Umbilical cord (tissue), 1 donor: ENCODE measurements at regions not wholly inside any gene's neighbourhood (a gene's known extent, or its start where the extent isn't known, plus 50 kb on each side); places are given as distances from the start of the nearest gene placed in this dataset.

ENCODE experiments used
- DNase-seq: peaks from one replicate; pipeline ENCODE4 v3.0.0-alpha.2; 2015; ENCODE audit warnings: low spot score

DNA sequence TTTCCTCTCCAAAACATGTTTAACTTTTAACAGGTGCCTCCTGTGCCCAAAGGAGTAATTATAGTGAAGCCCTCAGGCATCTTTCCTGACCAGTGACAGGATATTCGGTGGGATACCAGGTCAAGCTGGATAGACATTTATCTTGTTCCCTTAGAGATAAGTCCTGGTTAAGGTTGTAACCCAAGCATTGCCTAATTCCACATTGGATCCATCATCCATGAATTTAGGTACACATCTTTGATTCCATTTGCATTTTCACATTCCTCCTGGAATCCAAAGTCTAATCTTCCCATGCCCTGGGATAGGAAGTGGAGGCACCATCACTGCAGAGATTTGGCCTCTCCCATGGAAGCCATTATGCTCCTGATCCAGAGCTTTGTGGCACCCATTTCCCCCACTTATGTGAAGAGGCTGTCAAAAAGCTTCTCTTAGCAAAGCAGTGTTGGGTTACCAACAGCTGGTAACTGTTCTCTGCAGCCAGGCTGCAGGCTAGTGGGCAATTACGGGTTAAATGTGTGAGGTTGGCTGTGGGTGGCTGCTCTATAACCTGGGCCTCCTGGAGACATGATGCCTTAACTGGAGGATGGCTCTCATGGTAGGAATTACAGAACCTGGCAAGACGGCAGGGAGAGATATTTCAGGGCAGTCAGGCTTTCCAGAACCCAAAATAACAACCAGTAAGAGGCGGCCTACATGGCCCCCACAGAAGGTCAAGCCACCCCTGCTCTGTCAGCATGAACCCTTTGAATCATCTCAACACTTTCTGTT lies 96.9 kb upstream of the VGLL2 start:
- no peak for DNase-seq

DNA sequence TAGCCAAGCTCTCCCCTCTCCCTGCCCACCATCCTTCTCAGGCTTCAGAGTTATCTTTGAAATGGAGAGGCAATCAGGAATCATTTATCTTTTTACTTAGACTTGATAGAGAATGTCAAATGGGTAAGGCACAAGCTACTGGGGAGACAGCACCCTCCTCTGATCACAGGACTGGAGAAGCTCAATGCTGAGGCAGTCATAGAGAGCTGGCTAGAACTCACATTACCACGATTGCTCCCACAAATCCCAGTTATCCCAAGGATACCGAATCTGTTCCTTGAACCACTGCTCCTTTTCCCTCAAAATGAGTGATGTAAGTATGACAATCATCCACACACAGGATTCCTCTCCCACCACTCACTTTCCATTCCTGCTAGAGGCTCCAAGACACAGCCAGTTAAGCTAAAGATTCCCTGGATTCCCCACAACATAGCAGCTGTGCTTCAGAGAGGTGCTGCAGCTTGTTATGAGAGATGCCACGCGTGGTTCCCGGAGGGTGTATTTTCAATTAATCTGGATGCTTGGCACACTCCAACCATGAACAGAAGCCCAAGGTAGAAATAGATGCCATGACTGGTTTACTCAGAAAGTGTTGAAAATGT lies 96.2 kb upstream of the VGLL2 start:
- peak; percentile 0 for DNase-seq

DNA sequence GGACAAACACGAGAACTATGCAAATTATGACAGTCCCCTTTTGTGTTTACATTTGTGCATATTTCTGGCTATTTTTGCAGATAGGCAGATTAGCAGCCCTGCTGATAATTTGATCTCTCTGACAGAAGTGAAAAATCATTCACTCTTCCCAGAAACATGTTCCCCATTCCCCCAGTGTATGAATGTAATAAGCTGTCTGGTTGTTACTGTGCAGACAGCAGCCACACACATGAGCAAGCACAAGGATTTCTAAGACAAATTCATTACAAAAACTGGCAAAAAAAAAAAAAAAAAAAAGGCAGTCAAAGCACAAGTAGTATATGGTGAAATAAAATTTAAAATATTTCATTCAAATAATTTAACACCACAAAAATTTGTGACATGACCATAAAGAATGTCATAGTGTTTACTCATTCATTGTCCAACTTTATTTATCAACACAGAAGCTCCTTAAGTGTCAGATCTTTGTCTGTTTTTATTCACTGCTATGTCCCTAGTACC lies 95.5 kb upstream of the VGLL2 start:
- DNase-seq, result no peak

DNA sequence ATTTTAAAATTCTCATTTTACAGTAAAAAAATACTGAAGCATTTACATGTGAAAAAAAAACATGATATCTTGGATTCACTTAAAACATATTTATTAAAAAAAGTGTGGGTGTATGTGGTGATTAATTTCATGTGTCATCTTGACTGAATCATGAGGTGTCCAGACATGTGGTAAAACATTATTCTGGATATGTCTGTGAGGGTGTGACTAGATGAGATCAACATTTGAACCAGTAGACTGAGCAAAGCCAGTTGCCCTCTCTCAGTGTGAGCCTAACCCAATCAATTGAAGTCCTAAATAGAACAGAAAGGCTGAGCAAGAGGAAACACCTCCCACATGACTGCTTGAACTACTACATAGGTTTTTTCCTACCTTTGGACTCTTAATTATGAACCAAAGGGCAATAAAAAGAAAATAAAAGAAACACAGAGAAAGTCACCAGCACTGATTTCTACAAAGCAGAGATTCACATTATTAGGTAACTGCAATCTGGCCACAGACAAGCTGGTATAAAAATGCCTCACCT lies 90.5 kb upstream of the VGLL2 start:
- no peak for DNase-seq

DNA sequence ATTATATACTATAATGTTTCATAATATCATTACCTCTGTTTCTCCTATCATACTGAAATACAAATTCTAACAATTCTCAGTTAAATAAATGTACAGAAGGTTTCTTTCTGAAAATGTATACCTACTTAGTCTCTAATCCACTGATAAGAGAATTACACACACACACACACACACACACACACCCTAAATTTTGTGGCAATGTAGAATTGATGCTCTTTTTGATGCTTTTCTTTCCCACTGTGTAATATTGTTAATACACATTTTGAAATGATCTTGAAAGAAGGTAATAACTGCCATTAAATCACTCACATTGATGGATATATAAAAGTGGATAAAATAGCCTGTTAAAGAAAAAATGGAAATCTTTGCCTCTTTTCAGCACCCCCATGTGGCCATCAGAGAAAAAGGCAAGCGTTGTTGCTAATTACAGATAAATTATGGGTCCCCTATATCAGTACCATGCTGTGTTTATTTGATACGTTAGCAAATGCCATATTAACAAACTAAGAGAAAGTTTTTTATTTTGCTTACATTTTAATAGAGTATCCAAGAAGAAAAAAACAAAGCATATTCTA lies 76.6 kb upstream of the VGLL2 start:
- DNase-seq, result no peak

DNA sequence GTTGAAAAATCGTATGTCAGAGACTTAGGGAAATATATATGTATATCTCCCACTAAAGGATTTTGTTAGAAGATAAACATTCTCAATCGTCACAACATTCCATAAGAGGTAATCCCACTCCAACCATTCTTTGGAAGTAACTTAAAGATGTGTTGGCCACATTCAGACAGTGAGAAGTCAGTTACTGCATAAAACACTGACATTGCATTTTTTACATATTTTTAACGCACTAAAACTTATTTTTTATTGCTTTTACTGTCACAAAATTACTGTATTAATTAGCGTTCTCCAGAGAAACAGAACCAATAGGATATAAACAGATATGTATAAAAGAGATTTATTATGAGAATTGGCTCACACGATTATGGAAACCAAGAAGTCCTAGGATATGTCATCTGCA lies 74.3 kb upstream of the VGLL2 start:
- no peak for DNase-seq

DNA sequence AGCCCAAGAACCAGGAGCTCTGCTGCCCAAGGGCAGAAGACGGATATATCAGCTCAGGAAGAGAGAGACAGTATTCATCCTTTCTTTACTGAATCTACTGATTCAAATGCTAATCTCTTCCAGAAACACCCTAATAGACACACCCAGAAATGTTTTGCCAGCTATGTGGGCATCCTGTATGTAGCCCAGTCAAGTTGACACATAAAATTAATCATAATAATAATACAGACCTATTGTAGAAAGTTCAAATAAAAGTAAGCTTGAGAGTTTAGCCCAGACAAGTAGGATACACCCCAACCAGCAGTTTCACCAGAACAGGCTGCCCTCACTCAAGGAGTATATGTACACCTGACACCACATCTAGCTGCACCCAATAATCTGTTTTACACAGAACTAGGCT lies 73.9 kb upstream of the VGLL2 start:
- no peak for DNase-seq

DNA sequence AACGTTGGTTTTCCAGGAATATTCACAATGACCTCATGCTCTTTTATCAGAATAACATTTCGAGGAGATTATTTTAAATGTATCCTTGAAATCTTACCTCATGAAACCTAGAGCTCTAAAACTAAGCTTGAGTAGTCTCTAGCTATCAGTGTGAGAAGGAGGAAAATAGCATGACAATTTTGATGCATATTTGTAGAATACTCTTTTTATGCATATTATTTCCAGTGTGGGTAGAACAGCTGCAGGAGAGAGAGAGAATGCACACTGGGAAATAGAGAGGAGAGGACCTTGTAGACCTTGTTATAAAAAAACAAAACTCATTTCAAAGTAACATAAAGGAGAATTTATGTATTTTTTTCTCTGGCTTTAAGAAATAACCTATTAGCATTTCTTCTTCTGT lies 71.1 kb upstream of the VGLL2 start:
- DNase-seq, result no peak

DNA sequence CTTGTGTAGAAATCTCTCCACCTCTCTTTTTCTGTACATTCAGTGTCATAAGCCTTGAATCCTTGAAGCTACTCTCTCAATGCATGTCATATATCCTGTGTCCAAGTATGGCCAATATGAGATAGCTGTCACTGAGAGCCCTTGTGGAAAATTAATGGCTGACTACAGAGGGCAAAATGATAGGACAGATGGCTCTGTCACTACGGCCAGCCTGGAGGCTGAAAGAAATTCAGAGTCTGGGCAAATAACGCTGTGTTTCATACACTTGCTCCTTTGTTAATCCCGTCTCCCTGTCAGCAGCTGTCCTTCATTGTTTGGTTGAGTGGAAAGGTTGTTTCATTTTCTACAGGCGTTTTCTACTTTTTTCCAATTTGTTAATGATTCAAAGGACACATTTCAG lies 70.4 kb upstream of the VGLL2 start:
- DNase-seq, result no peak

DNA sequence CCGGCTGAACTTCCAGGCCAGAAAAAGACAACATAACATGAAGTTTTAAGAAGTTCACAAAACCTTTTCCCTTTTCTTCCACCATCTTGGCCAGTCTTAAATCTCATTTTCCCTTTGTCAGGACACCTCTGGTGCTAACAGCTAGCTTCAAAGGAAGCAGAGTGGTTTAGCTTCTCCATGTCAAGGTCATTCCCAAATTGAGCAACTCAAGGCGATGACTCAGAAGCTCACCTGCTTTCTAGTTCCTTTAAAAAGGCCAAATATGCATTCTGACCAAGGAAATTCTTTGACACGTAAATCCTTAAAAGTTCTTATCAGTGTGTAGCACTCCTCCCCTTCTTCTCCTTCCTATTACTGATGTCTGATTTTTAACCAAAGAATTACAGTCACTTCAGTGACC lies 69.6 kb upstream of the VGLL2 start:
- no peak for DNase-seq

DNA sequence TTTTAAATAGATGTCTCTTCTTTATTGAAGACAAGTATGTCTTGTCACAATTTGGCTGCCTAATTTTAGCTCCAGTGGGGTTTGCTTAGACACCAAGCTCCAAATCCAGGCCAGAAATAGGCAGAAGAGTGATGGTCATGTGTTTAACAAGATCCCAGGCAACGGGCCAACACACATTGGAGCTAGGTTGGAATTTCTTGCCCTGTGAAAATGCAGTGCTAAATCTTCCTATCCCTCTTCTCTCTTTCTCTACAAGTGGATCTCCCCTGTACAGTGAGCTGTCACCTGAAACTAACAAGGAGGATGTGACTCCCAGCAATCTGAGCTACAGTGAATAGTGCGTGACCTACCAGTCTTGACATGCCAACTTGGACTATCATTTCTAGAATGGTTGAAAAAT lies 65.3 kb upstream of the VGLL2 start:
- no peak for DNase-seq

DNA sequence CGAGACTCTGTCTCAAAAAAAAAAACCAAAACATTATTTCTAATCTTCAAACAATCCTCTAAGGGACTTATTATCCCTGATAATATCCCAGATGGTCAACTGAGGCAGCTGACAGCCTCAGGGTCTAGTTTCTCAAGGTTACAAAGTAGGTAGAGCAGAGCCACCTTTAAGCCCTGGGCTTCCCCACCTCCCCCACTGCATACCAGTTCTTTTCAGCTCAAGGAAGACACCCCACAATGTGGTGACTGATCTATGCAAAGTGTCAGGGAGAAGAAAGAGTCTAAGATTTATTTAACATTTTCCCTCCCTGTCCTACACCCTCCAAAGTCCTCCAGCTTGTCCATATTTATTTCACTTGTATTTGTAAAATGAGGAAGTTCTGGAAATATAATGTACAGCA lies 60.5 kb upstream of the VGLL2 start:
- DNase-seq, result no peak

DNA sequence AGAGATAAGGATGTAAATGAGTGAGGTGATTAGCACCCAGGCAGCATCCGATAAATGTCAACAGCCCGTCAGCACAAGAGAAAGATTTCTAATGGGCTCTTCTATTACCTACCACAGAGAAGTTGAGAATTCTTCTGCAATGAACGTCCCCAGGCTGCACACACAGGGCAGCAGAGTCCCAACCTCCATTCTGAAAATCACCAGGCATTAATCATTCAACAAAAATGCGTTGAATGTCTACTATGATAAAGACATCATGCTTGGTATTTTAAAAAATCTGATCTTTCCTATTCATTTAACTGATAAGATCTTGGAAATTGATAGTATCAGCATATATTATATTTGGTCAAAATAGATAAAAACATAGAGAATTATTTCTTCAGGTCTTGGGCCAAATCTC lies 59.5 kb upstream of the VGLL2 start:
- DNase-seq, result no peak

DNA sequence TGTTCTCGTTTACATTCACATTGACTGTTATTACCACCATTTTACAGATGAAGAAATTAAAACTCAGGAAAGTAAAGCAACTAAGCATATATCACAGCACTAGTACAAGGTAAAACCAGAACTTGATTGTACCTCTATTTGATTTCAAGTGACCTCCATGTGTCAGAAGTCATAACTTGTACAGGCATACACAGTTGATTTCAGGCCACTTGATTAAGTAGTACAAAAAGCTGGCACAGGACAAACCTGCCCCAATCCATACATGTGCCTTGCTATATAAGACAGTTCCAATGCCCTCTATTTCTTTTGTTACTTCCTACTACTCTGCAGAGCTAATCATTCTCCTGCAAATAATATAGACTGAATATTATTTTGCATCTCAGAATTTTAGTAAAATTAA lies 58.8 kb upstream of the VGLL2 start:
- DNase-seq, result no peak

DNA sequence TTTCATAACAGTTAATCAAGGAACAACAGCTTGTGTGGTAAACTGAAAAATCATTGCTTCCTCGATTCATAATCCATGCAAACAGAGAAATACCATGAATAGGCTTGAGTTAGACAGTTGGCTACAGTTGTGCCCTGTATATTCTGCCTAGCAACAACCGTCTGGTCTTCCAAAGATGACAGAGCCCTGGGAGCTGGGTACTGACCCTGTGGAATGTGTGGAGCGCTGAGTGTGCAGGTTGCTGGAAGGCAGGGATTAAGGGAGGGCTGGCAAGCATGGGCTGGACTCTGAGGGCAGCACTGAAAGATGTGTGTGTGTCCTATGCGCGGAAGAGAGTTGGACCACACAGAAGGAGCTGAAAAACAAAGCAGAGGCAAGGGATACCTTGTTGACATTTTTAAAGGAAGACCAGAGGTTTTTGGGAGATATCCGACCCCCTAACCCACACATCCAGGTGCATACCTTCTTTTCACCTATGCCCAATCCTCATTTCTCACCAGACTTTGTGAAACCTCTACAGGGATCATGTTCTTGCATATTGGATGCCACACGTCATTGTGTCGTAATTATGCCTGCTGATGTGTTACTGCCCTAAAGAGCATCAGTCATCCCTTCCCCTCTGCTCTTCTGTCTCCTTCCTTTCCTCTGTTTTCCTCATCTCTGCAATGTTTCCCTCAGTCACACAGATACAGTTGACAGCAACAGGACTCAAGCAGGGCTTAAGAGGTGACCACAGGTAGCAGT lies 58.2 kb upstream of the VGLL2 start:
- DNase-seq, result no peak

DNA sequence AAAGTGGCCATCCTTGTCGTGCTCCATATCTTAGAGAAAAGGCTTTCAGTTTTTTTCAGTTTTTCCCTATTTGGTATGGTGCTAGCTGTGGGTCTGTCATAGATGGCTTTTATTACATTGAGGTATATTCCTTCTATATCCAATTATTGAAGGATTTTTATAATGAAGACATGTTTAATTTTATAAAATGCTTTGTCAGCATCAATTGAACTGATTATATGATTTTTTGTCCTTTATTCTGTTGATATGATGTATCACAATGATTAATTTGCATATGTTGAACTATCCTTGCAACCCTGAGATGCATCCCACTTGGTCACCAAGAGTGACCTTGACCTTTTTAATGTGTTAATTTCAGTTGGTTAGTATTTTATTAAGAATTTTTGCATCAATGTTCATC lies 55.1 kb upstream of the VGLL2 start:
- no peak for DNase-seq

DNA sequence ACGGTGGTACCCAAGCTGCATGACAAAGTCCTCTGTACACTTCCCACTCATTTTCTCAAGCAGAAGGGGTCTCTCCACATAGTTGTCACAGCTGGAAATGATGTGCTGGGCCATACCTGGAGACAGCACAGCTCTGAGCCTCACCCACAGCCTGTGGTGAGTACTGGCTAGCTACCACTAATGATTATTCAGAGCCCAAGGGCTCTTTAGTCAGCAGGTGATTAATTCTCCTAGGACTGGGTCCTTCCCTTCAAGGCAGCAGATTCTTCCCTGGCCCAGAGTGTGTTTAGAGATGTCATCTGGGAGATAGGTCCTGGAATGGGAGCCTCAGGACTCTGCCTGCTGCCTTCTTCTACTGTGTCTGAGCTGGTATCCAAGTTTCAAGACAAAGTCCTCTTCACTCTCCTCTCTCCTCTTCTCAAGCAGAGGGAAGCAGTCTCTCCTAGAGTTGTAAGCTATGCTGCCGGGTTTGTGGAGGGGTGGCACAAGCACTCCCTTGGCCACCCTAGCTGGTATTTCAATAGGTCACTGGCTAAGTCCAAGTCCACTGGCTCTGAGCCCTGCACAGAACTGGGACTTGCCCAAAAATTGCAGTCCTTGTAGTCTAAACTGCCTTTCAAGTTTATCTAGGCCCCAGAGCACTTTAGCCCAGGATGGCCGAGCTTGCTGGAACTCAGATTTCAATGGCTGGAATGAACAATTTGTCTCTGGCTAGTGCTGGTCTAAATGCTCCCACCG lies 49.8 kb upstream of the VGLL2 start:
- DNase-seq, result no peak
